GM11168 (cell line): ENCODE measurements at regions not wholly inside any gene's neighbourhood (a gene's known extent, or its start where the extent isn't known, plus 50 kb on each side); places are given as distances from the start of the nearest gene placed in this dataset.

Experiments
- in situ Hi-C: fragments of 300-500 bp; cut with MboI; formaldehyde crosslinking; loops from one replicate; pipeline ENCODE4 v1.12.0; 2022; ENCODE audit warnings: low sequenced_read_pairs; ENCODE audit not compliant: unreplicated experiment

GRCh38 chrX:15128861-15129260 is 141.0 kb downstream of the ASB9 start:
- in situ Hi-C loops: loop anchor here (25.0 kb wide), 1 partner anchor 1067 kb away; no protein-coding TSS in a partner anchor

GRCh38 chrX:15127010-15127409 is 142.9 kb downstream of the ASB9 start:
- in situ Hi-C loops: loop anchor here (25.0 kb wide), 1 partner anchor 1065 kb away; no protein-coding TSS in a partner anchor

- in situ Hi-C loops: no loop called here
These were observed 153.0 kb downstream of the ASB9 start for GRCh38 chrX:15116900-15117299.

GRCh38 chrX:15114743-15115566 is 154.9 kb downstream of the ASB9 start:
- in situ Hi-C loops: no loop called here

- in situ Hi-C loops: no loop called here
These were observed 162.4 kb downstream of the ASB9 start for GRCh38 chrX:15107367-15107988.

GRCh38 chrX:15098505-15098904 is 171.4 kb downstream of the ASB9 start:
- in situ Hi-C loops: no loop called here

GRCh38 chrX:15087747-15088146 is 182.1 kb downstream of the ASB9 start:
- in situ Hi-C loops: no loop called here

- in situ Hi-C loops: no loop called here
These were observed 196.6 kb downstream of the ASB9 start for GRCh38 chrX:15073313-15073712.

- in situ Hi-C loops: no loop called here
These were observed 197.0 kb downstream of the ASB9 start for GRCh38 chrX:15072880-15073279.

GRCh38 chrX:15072259-15072658 is 197.6 kb downstream of the ASB9 start:
- in situ Hi-C loops: no loop called here

GRCh38 chrX:15059474-15059873 is 186.3 kb downstream of the MOSPD2 start:
- in situ Hi-C loops: no loop called here

GRCh38 chrX:15056044-15056443 is 182.8 kb downstream of the MOSPD2 start:
- in situ Hi-C loops: no loop called here

GRCh38 chrX:15055146-15055930 is 182.1 kb downstream of the MOSPD2 start:
- in situ Hi-C loops: no loop called here

GRCh38 chrX:15050395-15050794 is 177.2 kb downstream of the MOSPD2 start:
- in situ Hi-C loops: no loop called here

GRCh38 chrX:15043538-15043937 is 170.3 kb downstream of the MOSPD2 start:
- in situ Hi-C loops: no loop called here

- in situ Hi-C loops: no loop called here
These were observed 160.7 kb downstream of the MOSPD2 start for GRCh38 chrX:15033917-15034316.

- in situ Hi-C loops: no loop called here
These were observed 144.3 kb downstream of the MOSPD2 start for GRCh38 chrX:15017491-15017890.

GRCh38 chrX:15016051-15016450 is 142.8 kb downstream of the MOSPD2 start:
- in situ Hi-C loops: no loop called here

- in situ Hi-C loops: no loop called here
These were observed 141.1 kb downstream of the MOSPD2 start for GRCh38 chrX:15014281-15014680.

- in situ Hi-C loops: no loop called here
These were observed 140.2 kb downstream of the MOSPD2 start for GRCh38 chrX:15013461-15013860.

- in situ Hi-C loops: no loop called here
These were observed 124.0 kb downstream of the MOSPD2 start for GRCh38 chrX:14997271-14997670.
